Renal cortical epithelial cell (primary cell): ENCODE measurements at regions not wholly inside any gene's neighbourhood (a gene's known extent, or its start where the extent isn't known, plus 50 kb on each side); places are given as distances from the start of the nearest gene placed in this dataset.

Experiments
- DNase-seq: peaks from one replicate; pipeline ENCODE4 v3.0.0-alpha.2; 2011; ENCODE audit warnings: low read depth

- no peak for DNase-seq
Observed at GRCh38 chr3:187822402-187822801, 77.1 kb upstream of the BCL6 start.

GRCh38 chr3:187823746-187824145 lies 78.5 kb upstream of the BCL6 start:
- DNase-seq: no peak

- DNase-seq: no peak
Observed at GRCh38 chr3:187827723-187828122, 82.5 kb upstream of the BCL6 start.

GRCh38 chr3:187828579-187829452 lies 83.5 kb upstream of the BCL6 start:
- no peak for DNase-seq

- no peak for DNase-seq
Observed at GRCh38 chr3:187830181-187830580, 84.9 kb upstream of the BCL6 start.

GRCh38 chr3:187831125-187832051 lies 86.1 kb upstream of the BCL6 start:
- DNase-seq: no peak

- no peak for DNase-seq
Observed at GRCh38 chr3:187832202-187832601, 86.9 kb upstream of the BCL6 start.

- no peak for DNase-seq
Observed at GRCh38 chr3:187833375-187833774, 88.1 kb upstream of the BCL6 start.

GRCh38 chr3:187833799-187834578 lies 88.7 kb upstream of the BCL6 start:
- DNase-seq: no peak

- peak; percentile 23 for DNase-seq
Observed at GRCh38 chr3:187836823-187837770, 91.8 kb upstream of the BCL6 start.

- no peak for DNase-seq
Observed at GRCh38 chr3:187838016-187838540, 92.8 kb upstream of the BCL6 start.

- no peak for DNase-seq
Observed at GRCh38 chr3:187839422-187839821, 94.2 kb upstream of the BCL6 start.

- no peak for DNase-seq
Observed at GRCh38 chr3:187840856-187841255, 95.6 kb upstream of the BCL6 start.

- peak; percentile 65 for DNase-seq
Observed at GRCh38 chr3:187841560-187841959, 96.3 kb upstream of the BCL6 start.

- DNase-seq: peak; percentile 12
Observed at GRCh38 chr3:187843654-187844053, 98.4 kb upstream of the BCL6 start.

- DNase-seq: no peak
Observed at GRCh38 chr3:187844708-187845107, 99.4 kb upstream of the BCL6 start.

GRCh38 chr3:187845826-187846225 lies 100.6 kb upstream of the BCL6 start:
- no peak for DNase-seq

- DNase-seq: no peak
Observed at GRCh38 chr3:187848401-187848800, 103.1 kb upstream of the BCL6 start.

GRCh38 chr3:187849016-187849654 lies 103.9 kb upstream of the BCL6 start:
- DNase-seq: no peak
